Activated gamma-delta T cell treated with Interleukin-2 at 50 U/mL for 16 hours (primary cell): ENCODE measurements at regions not wholly inside any gene's neighbourhood (a gene's known extent, or its start where the extent isn't known, plus 50 kb on each side); places are given as distances from the start of the nearest gene placed in this dataset.
"Not testable (repeated sequence)": the region's sequence is repeated elsewhere in the genome, so short reads cannot be mapped to it uniquely, and the experiment has no call there.

Source experiments
- DNase-seq: peaks from one replicate; pipeline ENCODE4 v3.0.0-alpha.2; 2020

- no peak for DNase-seq
Observed at GRCh38 chr3:177893331-177893730, 642.9 kb upstream of the KCNMB2 start.

GRCh38 chr3:177894081-177894728 lies 642.0 kb upstream of the KCNMB2 start:
- no peak for DNase-seq

DNA sequence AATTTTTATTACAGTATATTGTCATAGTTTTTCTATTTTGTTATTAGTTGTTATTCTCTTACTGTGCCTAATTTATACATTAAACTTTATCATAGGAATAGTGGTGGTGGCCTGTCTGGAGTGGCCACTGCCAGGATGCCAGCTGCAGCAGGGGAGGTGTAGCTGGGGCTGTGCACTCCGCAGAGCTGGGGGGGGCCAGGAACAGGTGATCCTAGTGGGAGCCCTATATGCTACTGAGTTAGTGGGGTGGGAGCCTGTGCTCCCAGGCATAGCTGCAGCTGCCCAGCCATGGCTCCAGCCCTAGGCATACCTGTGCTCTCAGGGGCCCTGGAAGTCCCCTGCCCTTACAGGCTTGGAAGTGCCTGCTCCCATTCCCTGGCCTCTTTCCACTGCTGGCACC lies 638.1 kb upstream of the KCNMB2 start:
- DNase-seq = no peak

GRCh38 chr3:177899275-177900067 lies 636.8 kb upstream of the KCNMB2 start:
- no peak for DNase-seq

DNA sequence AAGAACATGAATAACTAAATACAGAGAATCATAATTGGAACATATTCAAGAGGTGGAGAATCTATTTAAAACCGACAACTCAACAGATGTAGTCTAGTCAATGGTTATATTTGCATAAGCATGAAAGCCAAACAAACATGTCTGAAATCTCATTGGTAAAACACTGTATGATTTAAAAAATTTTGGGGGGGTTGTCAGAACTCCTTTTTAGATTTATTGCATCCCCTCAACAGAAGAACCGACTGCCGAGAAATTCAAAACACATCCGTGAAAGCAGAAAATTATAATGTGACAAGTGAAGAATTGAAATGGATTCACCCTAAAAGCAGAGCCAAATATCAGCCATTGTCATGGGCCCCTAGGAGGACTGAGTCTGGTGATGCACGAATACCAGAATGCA lies 633.4 kb upstream of the KCNMB2 start:
- DNase-seq = no peak

DNA sequence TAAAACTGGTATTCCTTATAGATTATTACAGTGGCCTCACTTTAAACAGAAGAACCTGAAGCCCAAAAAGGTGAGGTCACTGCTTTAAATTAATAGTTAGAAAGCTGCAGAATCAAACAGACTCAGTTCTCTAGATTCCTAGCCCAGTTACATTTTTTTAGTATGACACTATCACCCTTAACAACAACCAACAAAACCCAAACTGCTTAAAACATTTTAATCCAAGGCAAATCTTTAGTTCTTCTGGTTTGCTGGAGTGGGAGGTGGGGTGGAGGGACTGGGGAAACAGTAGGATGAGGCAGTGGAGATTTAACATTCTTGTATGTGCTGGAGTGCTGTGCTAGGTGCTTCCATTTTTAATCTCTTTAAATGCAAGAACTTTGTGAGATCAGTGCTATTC lies 631.6 kb upstream of the KCNMB2 start:
- DNase-seq = no peak

DNA sequence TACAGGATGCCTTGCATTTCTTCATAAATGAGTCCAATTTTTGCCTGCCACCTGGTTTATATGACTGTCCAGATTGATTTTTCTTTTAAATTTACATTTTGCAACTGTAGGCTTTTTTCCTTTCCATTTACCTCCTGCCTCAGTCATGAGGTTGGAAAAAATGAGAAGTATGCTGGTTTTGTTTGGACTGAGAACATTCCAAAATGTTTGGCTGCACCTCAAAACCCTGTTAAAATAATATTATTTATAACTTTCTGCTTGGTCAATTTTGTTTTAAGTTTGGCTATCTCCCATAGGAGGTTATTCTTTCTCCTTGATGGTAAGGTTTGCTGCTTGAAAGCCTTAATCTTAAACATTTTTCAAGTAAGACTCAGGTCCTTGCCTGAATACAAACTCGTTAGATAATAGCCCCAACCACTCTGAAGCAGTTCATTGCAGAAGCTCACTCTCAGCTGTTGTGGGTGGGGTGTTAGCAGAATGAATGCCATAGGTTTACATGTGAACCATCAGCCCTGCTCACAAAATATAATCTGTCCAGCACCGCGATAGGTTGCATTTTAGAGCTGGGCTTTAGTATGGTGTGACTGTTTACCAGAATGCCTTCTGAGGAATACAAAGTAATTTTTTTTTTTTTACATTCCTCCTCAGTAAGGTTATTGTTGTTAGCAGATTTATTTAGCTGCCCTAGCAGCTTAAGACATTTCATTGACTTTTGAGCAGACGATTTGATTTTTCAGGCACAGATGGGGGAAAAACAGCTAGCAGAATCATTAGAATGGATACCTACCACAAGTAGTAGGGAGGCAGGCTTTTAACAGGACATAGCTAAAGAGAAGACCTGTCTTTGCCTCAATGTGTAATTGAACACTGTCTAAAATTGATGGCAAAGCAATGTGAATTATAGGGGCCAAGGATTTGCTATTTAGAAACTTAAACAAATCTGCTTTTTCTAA lies 630.8 kb upstream of the KCNMB2 start:
- no peak for DNase-seq

DNA sequence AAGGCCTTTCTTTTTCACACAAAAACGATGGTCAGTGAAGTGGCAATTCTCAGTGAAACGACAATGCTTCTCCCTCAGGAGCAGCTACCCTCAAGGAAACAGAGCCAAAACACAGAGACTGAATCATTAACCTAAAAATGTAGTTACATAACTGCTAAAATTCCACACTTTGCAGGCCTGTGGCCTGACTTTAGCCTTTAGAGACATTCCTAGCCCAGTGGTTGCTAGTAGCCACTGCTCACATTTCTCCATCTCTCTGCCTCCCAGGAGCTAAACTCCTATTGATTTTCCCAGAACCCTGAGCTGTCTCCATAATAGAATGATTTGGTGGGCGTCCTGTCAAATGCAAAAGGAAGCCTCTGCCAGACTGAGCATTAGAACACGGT lies 630.1 kb upstream of the KCNMB2 start:
- DNase-seq = no peak

DNA sequence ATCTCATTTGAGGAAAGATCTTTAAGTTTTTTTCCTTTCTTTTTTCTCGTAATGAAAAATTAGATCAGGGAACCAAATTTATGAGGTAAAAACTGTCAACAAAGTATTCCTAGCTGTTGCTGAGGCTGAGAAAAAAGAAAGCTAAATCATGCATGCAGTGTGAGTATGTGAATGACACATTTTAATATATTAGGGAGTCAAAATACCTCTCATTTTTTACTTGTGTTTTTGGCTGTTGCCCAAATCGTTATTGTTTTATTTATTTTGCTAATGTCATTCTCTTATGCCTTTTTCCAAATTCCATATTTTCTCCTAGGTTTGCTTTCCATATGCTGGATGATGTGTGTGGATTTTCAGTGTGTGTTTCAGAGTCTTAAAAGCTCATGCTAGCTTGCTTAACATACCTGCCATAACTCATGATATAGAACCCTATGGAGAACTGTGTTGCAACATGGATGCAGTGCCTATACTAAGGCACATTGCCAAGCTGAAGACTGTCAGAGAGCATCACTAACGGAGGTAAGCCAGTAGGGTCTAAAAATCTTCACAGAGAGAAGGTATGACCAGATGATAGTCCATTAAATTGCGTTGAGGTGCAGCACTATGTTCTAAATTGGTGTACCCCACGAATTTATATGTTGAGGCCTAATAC lies 629.5 kb upstream of the KCNMB2 start:
- DNase-seq = no peak

- DNase-seq = not testable (repeated sequence)
Observed at GRCh38 chr3:177909530-177909929, 626.7 kb upstream of the KCNMB2 start.

DNA sequence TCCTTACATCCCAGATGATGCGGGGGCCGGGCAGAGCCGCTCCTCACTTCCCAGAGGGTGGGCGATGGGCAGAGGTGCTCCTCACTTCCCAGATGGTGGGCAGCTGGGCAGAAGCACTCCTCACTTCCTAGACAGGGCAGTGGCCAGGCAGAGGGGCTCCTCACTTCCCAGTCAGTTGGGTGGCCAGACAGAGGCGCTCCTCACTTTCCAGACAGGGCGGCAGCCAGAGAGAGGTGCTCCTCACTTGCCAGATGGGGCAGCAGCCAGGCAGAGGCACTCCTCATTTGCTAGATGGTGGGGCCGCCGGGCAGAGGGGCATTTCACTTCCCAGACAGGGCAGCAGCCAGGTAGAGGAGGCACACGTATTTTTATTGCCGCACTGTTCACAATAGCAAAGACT lies 622.0 kb upstream of the KCNMB2 start:
- DNase-seq = no peak

DNA sequence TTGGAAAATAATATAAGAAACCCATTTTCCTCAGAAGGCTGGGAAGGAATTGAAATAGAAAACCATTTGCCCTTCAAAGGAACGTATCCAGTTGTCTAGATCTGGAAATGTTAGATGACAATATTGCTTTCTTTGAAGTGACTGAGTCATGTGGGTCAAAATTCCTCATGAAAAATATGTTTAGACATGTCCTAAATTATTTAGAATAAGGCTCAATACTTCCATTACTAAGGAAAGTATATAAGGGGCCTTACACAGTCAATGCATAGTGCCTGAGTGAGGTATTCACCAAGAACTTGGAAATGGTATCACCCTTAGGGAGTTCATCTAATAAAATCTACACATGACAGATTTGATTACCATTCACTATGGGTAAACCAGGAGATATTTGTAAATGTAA lies 619.8 kb upstream of the KCNMB2 start:
- no peak for DNase-seq

GRCh38 chr3:177917234-177917861 lies 618.9 kb upstream of the KCNMB2 start:
- no peak for DNase-seq

GRCh38 chr3:177921153-177921552 lies 615.1 kb upstream of the KCNMB2 start:
- no peak for DNase-seq

DNA sequence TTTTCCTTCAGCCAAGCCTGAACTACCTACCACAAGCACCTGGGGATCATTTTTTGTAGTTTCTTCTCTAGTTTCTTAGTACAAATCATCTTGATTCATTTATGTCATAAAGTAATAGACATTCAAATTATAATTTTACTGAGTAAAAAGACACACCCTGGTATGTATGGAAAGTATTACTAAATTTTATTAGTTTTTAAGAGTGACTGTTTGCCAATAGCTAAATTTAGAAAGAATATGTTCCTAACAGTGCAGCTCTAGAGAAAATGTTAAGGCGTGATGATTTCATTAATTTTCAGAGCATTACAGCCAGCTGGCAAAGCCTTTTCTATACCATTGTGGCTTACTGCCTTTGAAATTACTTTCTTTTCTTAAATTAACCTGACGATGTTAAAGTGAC lies 612.0 kb upstream of the KCNMB2 start:
- DNase-seq = no peak

GRCh38 chr3:177928172-177928873 lies 607.9 kb upstream of the KCNMB2 start:
- DNase-seq = no peak

DNA sequence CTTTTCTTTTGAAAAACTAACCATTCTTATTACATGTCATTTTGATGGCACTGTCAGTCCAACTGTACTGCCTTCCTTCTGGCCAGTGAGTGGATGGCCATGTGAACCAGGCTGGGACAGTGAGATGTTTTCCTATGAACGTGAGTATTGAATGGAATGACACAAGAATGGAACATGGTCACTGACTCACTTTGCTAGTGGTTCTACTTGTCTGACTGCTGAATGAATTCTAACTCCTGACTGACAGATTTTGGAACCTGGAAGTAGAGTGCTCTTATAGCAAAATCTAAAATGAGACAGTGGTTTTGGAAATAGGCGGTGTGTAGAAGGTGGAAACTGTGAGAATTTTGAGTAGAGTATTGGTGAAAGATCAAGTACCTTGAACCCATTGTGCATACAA lies 606.9 kb upstream of the KCNMB2 start:
- DNase-seq = no peak

DNA sequence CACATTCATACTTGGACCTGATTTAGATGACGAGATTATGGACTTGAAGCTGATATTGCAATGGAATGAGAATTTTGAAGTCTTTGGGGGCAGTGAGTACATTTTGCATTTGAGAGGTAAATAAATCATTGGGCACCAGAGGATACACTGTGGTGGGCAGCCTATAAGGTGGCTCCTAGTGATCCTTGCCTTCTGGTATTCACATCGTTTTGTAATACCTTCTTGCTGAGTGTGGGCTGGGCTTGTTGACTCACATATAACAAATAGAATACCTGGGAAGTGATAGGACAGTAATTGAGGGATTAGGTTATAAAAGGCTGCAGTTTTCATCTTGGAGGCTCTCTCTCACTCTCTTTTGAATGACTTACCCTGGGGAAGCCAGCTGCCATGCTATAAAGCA lies 605.5 kb upstream of the KCNMB2 start:
- DNase-seq = no peak

DNA sequence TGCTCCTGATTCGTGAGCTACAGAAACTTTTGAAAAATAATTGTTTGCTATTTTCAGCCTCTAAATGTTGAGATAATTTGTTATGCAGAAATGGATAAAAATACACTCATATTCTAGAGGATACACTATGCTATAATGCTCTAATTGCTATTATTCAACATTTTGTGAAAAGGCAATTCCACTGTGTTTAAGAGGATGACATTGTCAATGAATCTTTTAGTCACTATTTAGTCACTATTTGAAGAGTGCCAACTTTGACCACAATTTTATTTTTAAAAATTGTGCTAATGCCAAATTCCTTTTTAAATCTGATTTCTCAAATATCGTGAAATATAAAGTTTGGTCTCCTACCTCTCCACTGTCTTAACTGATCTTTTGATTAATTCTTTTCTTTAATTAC lies 604.9 kb upstream of the KCNMB2 start:
- no peak for DNase-seq

DNA sequence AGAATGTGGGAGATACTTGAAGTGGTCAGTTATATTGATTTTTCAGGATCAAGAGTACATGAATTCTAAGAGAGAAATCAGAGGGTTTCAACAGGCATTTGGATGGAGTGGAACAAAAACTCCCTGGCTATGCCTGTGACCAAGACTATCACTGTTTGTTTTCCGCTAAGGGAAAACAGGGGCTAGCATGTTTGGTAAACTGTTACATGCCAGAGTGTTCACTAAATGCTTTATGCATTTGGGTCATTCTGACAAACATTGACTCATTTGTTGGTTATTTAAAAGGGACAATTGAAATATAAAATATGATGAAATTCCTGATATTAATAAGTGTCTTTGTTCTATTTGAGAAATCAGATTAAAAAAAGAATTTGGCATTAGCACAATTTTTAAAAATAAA lies 603.9 kb upstream of the KCNMB2 start:
- DNase-seq = no peak

- DNase-seq = no peak
Observed at GRCh38 chr3:177932750-177933660, 603.2 kb upstream of the KCNMB2 start.
